Lower lobe of right lung (tissue), 2 donors: ENCODE measurements at regions not wholly inside any gene's neighbourhood (a gene's known extent, or its start where the extent isn't known, plus 50 kb on each side); places are given as distances from the start of the nearest gene placed in this dataset.

Source experiments
- ATAC-seq, 2 donors: fragments of 200-7000 bp; cut with Tn5 transposase; one replicate each; pipeline ENCODE4 v1.9.1; 2020 to 2022; ENCODE audit warnings: mild to moderate bottlenecking in 2 of 2, moderate library complexity in 2 of 2
- DNase-seq: peaks from one replicate; pipeline ENCODE4 v3.0.0-alpha.2; 2020
- H3K27ac ChIP-seq: fragments of 200-600 bp; one replicate; pipeline ENCODE4 v1.8.0; 2022
- H3K27me3 ChIP-seq: fragments of 200-600 bp; one replicate; pipeline ENCODE4 v1.8.0; 2022; ENCODE audit warnings: low read depth
- H3K36me3 ChIP-seq: fragments of 200-600 bp; one replicate; pipeline ENCODE4 v1.8.0; 2022; ENCODE audit warnings: mild to moderate bottlenecking
- H3K4me1 ChIP-seq: fragments of 200-600 bp; one replicate; pipeline ENCODE4 v1.8.0; 2022
- H3K4me3 ChIP-seq: fragments of 200-600 bp; one replicate; pipeline ENCODE4 v1.8.0; 2022; ENCODE audit warnings: mild to moderate bottlenecking
- H3K9me3 ChIP-seq: fragments of 200-600 bp; one replicate; pipeline ENCODE4 v1.8.0; 2022
- intact Hi-C: fragments of 100-400 bp; cut with DNase I; formaldehyde crosslinking; loops from one replicate; pipeline ENCODE4 v1.11.0; 2022
- TF ChIP-seq, protein P1 (sequence below): fragments of 200-600 bp; IDR thresholded peaks from one replicate; pipeline ENCODE4 v1.8.0; 2022; ENCODE audit warnings: antibody characterized with exemption, mild to moderate bottlenecking
- donor health status: DM: no; HTN: yes; CAD: no; lungs with severe emphysema.

GRCh38 chr22:49595465-49596078 is 232.1 kb downstream of the BRD1 start:
- no peak overlapping the region for H3K4me3 ChIP-seq
- no peaks in the 10 kb centered on the region for H3K27me3 ChIP-seq
- peaks cover 7% of the 10 kb centered on the region for H3K4me1 ChIP-seq
- intact Hi-C loops: no loop called here
- no peak overlapping the region for H3K27ac ChIP-seq
- TF ChIP-seq, protein P1, sequence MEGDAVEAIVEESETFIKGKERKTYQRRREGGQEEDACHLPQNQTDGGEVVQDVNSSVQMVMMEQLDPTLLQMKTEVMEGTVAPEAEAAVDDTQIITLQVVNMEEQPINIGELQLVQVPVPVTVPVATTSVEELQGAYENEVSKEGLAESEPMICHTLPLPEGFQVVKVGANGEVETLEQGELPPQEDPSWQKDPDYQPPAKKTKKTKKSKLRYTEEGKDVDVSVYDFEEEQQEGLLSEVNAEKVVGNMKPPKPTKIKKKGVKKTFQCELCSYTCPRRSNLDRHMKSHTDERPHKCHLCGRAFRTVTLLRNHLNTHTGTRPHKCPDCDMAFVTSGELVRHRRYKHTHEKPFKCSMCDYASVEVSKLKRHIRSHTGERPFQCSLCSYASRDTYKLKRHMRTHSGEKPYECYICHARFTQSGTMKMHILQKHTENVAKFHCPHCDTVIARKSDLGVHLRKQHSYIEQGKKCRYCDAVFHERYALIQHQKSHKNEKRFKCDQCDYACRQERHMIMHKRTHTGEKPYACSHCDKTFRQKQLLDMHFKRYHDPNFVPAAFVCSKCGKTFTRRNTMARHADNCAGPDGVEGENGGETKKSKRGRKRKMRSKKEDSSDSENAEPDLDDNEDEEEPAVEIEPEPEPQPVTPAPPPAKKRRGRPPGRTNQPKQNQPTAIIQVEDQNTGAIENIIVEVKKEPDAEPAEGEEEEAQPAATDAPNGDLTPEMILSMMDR: no peak
- DNase-seq (no peak), ATAC-seq (no peak)
- no peaks in the 10 kb centered on the region for H3K9me3 ChIP-seq
- H3K36me3 ChIP-seq: no peaks in the 10 kb centered on the region

- H3K9me3 ChIP-seq: no peaks in the 10 kb centered on the region
- ATAC-seq (no peak), DNase-seq (no peak)
- peaks cover 7% of the 10 kb centered on the region for H3K4me1 ChIP-seq
- H3K27me3 ChIP-seq: no peaks in the 10 kb centered on the region
- H3K4me3 ChIP-seq: no peak overlapping the region
- TF ChIP-seq, protein P1: no peak
- H3K36me3 ChIP-seq: no peaks in the 10 kb centered on the region
- intact Hi-C loops: no loop called here
- H3K27ac ChIP-seq: peak overlapping the region; percentile 53
These were observed 233.6 kb downstream of the BRD1 start for GRCh38 chr22:49594078-49594477.

- H3K27me3 ChIP-seq: no peaks in the 10 kb centered on the region
- no peaks in the 10 kb centered on the region for H3K9me3 ChIP-seq
- ATAC-seq: no peak
- DNase-seq: no peak
- no peak overlapping the region for H3K4me3 ChIP-seq
- TF ChIP-seq, protein P1: no peak
- no peaks in the 10 kb centered on the region for H3K36me3 ChIP-seq
- H3K4me1 ChIP-seq: peaks cover 7% of the 10 kb centered on the region
- H3K27ac ChIP-seq: peak overlapping the region; percentile 53
- intact Hi-C loops: no loop called here
These were observed 234.2 kb downstream of the BRD1 start for GRCh38 chr22:49593509-49593908.

GRCh38 chr22:49592780-49593501 is 234.7 kb downstream of the BRD1 start:
- peak; percentile 48 for DNase-seq
- no peaks in the 10 kb centered on the region for H3K9me3 ChIP-seq
- no peaks in the 10 kb centered on the region for H3K36me3 ChIP-seq
- H3K27ac ChIP-seq: peak overlapping the region; percentile 75
- intact Hi-C loops: no loop called here
- H3K4me3 ChIP-seq: no peak overlapping the region
- no peaks in the 10 kb centered on the region for H3K27me3 ChIP-seq
- peak; percentile 39 to 52 for ATAC-seq
- TF ChIP-seq, protein P1: no peak
- peaks cover 7% of the 10 kb centered on the region for H3K4me1 ChIP-seq

DNA sequence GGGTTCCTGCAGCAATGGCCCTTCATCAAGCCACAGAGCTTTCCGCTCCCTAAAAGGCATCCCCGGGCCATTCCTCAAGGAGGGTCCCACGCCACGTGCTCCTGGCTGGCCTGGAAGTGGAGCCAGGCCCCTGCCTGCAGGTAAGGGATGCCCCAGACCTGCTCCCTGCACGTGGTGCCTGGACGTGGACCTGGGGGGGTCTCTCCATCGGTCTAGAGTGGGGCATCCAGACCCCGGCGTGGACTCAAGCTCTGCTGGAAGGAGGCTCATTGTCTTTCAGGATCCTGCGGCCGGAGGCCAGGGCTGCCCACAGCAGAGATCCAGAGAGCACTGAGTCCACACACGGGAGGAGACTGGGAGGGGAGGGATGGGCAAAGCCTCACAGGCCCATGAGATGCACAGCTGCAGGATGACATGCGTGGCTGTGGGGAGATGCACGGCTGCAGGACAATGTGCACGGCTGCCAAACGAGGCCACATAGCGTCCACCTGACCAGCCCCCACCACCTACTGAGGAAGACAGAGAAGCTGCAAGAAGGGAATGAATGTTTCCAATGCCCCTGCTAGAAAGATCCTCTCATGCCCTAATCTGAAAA is 236.7 kb downstream of the BRD1 start:
- Histone ChIP-seq H3K4me1 (peaks cover 7% of the 10 kb centered on the region), H3K4me3 (no peak overlapping the region), H3K36me3 (no peaks in the 10 kb centered on the region), H3K27ac (no peak overlapping the region), H3K27me3 (no peaks in the 10 kb centered on the region), H3K9me3 (no peaks in the 10 kb centered on the region)
- intact Hi-C loops: no loop called here
- TF ChIP-seq, protein P1: no peak
- DNase-seq: peak; percentile 37
- ATAC-seq: no peak
